Bronchial epithelial cell (primary cell): ENCODE measurements at regions not wholly inside any gene's neighbourhood (a gene's known extent, or its start where the extent isn't known, plus 50 kb on each side); places are given as distances from the start of the nearest gene placed in this dataset.

Source experiments
- DNase-seq: peaks from one replicate; pipeline ENCODE4 v3.0.0-alpha.2; 2010; ENCODE audit warnings: low read depth
- FAIRE-seq: peaks from 2 replicates; lab custom pipeline; 2011; peaks lifted over from hg19 to GRCh38; lab: Jason Lieb, UNC
- H3K27me3 ChIP-seq: 2 replicates; pipeline ENCODE4 v1.5.1; 2011; ENCODE audit warnings: low read length; ENCODE audit not compliant: control insufficient read depth, insufficient read depth
- H3K36me3 ChIP-seq: 2 replicates; pipeline ENCODE4 v1.5.1; 2011; ENCODE audit warnings: low read length; ENCODE audit not compliant: control insufficient read depth, insufficient read depth
- H3K4me3 ChIP-seq: 2 replicates; pipeline ENCODE4 v1.5.1; 2011; ENCODE audit warnings: mild to moderate bottlenecking, low read depth, low read length, control low read depth
- TF ChIP-seq, protein P1 (sequence below): IDR thresholded peaks from 2 replicates; pipeline ENCODE4 v1.5.1; 2011; ENCODE audit warnings: mild to moderate bottlenecking, moderate library complexity, low read length, control low read depth, inconsistent platforms; ENCODE audit not compliant: insufficient read depth, severe bottlenecking

GRCh38 chr7:145219461-145219860 lies 383.6 kb upstream of the TPK1 start:
- no peak for DNase-seq
- TF ChIP-seq, protein P1, sequence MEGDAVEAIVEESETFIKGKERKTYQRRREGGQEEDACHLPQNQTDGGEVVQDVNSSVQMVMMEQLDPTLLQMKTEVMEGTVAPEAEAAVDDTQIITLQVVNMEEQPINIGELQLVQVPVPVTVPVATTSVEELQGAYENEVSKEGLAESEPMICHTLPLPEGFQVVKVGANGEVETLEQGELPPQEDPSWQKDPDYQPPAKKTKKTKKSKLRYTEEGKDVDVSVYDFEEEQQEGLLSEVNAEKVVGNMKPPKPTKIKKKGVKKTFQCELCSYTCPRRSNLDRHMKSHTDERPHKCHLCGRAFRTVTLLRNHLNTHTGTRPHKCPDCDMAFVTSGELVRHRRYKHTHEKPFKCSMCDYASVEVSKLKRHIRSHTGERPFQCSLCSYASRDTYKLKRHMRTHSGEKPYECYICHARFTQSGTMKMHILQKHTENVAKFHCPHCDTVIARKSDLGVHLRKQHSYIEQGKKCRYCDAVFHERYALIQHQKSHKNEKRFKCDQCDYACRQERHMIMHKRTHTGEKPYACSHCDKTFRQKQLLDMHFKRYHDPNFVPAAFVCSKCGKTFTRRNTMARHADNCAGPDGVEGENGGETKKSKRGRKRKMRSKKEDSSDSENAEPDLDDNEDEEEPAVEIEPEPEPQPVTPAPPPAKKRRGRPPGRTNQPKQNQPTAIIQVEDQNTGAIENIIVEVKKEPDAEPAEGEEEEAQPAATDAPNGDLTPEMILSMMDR, result no peak
- H3K36me3 ChIP-seq, result no peaks in the 10 kb centered on the region
- no peak overlapping the region for H3K4me3 ChIP-seq
- peak; percentile 58 for FAIRE-seq
- no peaks in the 10 kb centered on the region for H3K27me3 ChIP-seq

- Histone ChIP-seq H3K4me3 (no peak overlapping the region), H3K36me3 (no peaks in the 10 kb centered on the region), H3K27me3 (no peaks in the 10 kb centered on the region)
- FAIRE-seq (no peak), DNase-seq (no peak)
- TF ChIP-seq, protein P1, result no peak
Observed at GRCh38 chr7:145216866-145217265, 381.0 kb upstream of the TPK1 start.

DNA sequence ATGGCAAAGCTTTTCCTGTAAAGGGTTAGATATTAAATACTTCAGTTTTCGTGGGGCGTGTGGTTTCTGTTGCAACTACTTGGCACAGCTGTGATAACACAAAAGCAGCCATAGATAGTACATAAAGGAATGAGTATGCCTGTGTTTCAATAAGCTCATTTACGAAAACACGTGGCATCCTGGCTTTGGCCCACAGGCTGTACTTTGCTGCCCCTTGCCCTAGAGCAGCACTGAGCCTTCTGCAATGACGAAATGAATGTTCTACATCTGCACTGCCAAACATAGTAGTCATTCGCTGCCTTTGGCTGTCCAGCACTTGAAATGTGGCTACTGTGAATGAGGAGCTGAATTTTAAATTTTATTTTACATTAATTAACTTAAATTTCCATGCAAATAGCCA lies 376.2 kb upstream of the TPK1 start:
- DNase-seq, result no peak
- TF ChIP-seq, protein P1, result no peak
- Histone ChIP-seq H3K27me3 (no peaks in the 10 kb centered on the region), H3K36me3 (no peaks in the 10 kb centered on the region), H3K4me3 (no peak overlapping the region)
- no peak for FAIRE-seq

GRCh38 chr7:145211211-145211610 lies 375.4 kb upstream of the TPK1 start:
- DNase-seq (no peak), FAIRE-seq (no peak)
- TF ChIP-seq, protein P1, result no peak

GRCh38 chr7:145193951-145194350 lies 358.1 kb upstream of the TPK1 start:
- no peaks in the 10 kb centered on the region for H3K36me3 ChIP-seq
- DNase-seq (no peak), FAIRE-seq (no peak)
- H3K27me3 ChIP-seq, result no peaks in the 10 kb centered on the region
- TF ChIP-seq, protein P1, result no peak
- no peak overlapping the region for H3K4me3 ChIP-seq

More at GRCh38 chr7:145211211-145211610, 375.4 kb upstream of the TPK1 start:
- no peak overlapping the region for H3K4me3 ChIP-seq
- no peaks in the 10 kb centered on the region for H3K27me3 ChIP-seq
- H3K36me3 ChIP-seq, result no peaks in the 10 kb centered on the region

DNA sequence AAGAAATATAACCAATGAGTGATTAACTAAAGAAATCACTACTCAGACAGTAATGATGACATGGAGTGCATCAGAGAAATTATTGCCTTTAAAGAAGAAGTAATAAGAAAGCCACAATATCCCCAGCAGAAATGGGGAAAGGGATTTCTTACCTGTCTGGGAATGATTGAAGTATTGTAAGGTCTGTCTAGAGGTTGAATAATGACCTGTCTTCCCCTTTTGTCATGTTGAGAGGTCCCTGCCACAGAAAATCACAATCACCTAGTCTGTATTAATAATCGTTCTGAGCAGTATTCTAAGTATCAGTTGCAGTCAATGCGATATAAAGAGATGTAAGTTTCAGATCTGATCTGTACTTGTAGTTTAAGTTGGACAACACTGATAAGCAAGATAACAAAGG lies 349.1 kb upstream of the TPK1 start:
- no peak for FAIRE-seq
- H3K36me3 ChIP-seq, result no peaks in the 10 kb centered on the region
- no peaks in the 10 kb centered on the region for H3K27me3 ChIP-seq
- no peak overlapping the region for H3K4me3 ChIP-seq
- no peak for DNase-seq
- TF ChIP-seq, protein P1, result no peak
